WERI-Rb-1 (cell line): ENCODE measurements at regions not wholly inside any gene's neighbourhood (a gene's known extent, or its start where the extent isn't known, plus 50 kb on each side); places are given as distances from the start of the nearest gene placed in this dataset.

Source experiments
- DNase-seq: peaks from one replicate; pipeline ENCODE4 v3.0.0-alpha.2; 2020
- H3K27ac ChIP-seq: fragments of 250-450 bp; sonication (Bioruptor Pico); 2 replicates; pipeline ENCODE4 v1.5.1; 2020; ENCODE audit warnings: mild to moderate bottlenecking, moderate library complexity
- H3K27me3 ChIP-seq: fragments of 250-450 bp; sonication (Bioruptor Pico); 2 replicates; pipeline ENCODE4 v1.5.1; 2021; ENCODE audit warnings: mild to moderate bottlenecking, low read depth, moderate library complexity; ENCODE audit not compliant: insufficient read depth, severe bottlenecking
- H3K36me3 ChIP-seq: fragments of 250-450 bp; sonication (Bioruptor Pico); 2 replicates; pipeline ENCODE4 v1.5.1; 2020; ENCODE audit warnings: mild to moderate bottlenecking, moderate library complexity
- H3K4me3 ChIP-seq: 2 replicates; pipeline ENCODE4 v1.5.1; 2011; ENCODE audit warnings: low read depth, mild to moderate bottlenecking, control low read depth, low read length
- H3K9me3 ChIP-seq: fragments of 250-450 bp; sonication (Bioruptor Pico); 2 replicates; pipeline ENCODE4 v1.5.1; 2021; ENCODE audit warnings: mild to moderate bottlenecking, moderate library complexity; ENCODE audit not compliant: severe bottlenecking
- CTCF ChIP-seq: IDR thresholded peaks from 2 replicates; pipeline ENCODE4 v1.5.1; 2011; ENCODE audit warnings: low read depth, mild to moderate bottlenecking, control low read depth, inconsistent platforms, low read length

- Histone ChIP-seq H3K36me3 (no peaks in the 10 kb centered on the region), H3K9me3 (no peaks in the 10 kb centered on the region), H3K27ac (no peak overlapping the region), H3K27me3 (no peaks in the 10 kb centered on the region), H3K4me3 (no peak overlapping the region)
- DNase-seq = no peak
- no peak for TF ChIP-seq CTCF
Measured at GRCh38 chr10:21165489-21165888, 268.4 kb upstream of the NEBL start.

GRCh38 chr10:21164687-21165086 lies 267.6 kb upstream of the NEBL start:
- Histone ChIP-seq H3K27me3 (no peaks in the 10 kb centered on the region), H3K9me3 (no peaks in the 10 kb centered on the region), H3K4me3 (no peak overlapping the region), H3K27ac (no peak overlapping the region), H3K36me3 (no peaks in the 10 kb centered on the region)
- TF ChIP-seq CTCF = no peak
- no peak for DNase-seq

- no peaks in the 10 kb centered on the region for H3K36me3 ChIP-seq
- H3K27ac ChIP-seq = no peak overlapping the region
- DNase-seq = no peak
- H3K27me3 ChIP-seq = no peaks in the 10 kb centered on the region
- H3K9me3 ChIP-seq = no peaks in the 10 kb centered on the region
- H3K4me3 ChIP-seq = no peak overlapping the region
- TF ChIP-seq CTCF = no peak
Measured at GRCh38 chr10:21162948-21163347, 265.8 kb upstream of the NEBL start.

- Histone ChIP-seq H3K27me3 (no peaks in the 10 kb centered on the region), H3K27ac (no peak overlapping the region), H3K36me3 (no peaks in the 10 kb centered on the region), H3K9me3 (no peaks in the 10 kb centered on the region), H3K4me3 (no peak overlapping the region)
- no peak for TF ChIP-seq CTCF
- DNase-seq = no peak
Measured at GRCh38 chr10:21161647-21162046, 264.5 kb upstream of the NEBL start.

- Histone ChIP-seq H3K27me3 (no peaks in the 10 kb centered on the region), H3K36me3 (no peaks in the 10 kb centered on the region), H3K27ac (no peak overlapping the region), H3K4me3 (no peak overlapping the region), H3K9me3 (no peaks in the 10 kb centered on the region)
- DNase-seq = no peak
- TF ChIP-seq CTCF = no peak
Measured at GRCh38 chr10:21161090-21161625, 264.0 kb upstream of the NEBL start.

- H3K36me3 ChIP-seq = no peaks in the 10 kb centered on the region
- H3K27me3 ChIP-seq = no peaks in the 10 kb centered on the region
- no peak overlapping the region for H3K4me3 ChIP-seq
- DNase-seq = no peak
- TF ChIP-seq CTCF = no peak
- no peak overlapping the region for H3K27ac ChIP-seq
- H3K9me3 ChIP-seq = no peaks in the 10 kb centered on the region
Measured at GRCh38 chr10:21160116-21160515, 263.0 kb upstream of the NEBL start.
